ENCODE measurements at regions not wholly inside any gene's neighbourhood (a gene's known extent, or its start where the extent isn't known, plus 50 kb on each side); places are given as distances from the start of the nearest gene placed in this dataset.

DNA sequence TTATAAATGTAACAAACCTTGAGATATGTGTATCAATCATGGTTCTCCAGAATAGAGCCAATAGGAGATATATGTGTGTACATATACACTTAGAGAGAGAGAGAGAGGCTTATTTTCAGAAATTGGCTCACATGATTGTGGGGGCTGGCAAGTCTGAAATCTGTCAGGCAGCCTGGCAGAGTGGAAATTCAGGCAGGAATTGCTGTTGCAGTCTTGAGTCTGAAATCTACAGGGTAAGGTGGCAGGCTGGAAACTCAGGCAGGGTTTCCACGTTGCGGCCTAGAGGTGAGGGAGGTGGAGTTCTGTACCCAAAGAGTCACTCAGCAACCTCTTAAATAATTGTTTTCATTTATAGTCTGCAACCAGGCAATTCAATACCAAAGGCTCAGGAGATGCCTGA is 218.4 kb downstream of the B3GLCT start:
- TF ChIP-seq, protein P1, sequence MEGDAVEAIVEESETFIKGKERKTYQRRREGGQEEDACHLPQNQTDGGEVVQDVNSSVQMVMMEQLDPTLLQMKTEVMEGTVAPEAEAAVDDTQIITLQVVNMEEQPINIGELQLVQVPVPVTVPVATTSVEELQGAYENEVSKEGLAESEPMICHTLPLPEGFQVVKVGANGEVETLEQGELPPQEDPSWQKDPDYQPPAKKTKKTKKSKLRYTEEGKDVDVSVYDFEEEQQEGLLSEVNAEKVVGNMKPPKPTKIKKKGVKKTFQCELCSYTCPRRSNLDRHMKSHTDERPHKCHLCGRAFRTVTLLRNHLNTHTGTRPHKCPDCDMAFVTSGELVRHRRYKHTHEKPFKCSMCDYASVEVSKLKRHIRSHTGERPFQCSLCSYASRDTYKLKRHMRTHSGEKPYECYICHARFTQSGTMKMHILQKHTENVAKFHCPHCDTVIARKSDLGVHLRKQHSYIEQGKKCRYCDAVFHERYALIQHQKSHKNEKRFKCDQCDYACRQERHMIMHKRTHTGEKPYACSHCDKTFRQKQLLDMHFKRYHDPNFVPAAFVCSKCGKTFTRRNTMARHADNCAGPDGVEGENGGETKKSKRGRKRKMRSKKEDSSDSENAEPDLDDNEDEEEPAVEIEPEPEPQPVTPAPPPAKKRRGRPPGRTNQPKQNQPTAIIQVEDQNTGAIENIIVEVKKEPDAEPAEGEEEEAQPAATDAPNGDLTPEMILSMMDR (IDR thresholded peaks at IDR 0.05; ENCODE audit: extremely low read depth in 1 of 2, insufficient read depth in 1 of 2, low read depth in 1 of 2, low read length in 2 of 2) = no peak
- TF ChIP-seq EZH2 (IDR thresholded peaks at IDR 0.05; ENCODE audit: borderline replicate concordance, low read depth, low read length, severe bottlenecking) (no peak), POLR2AphosphoS5 (IDR thresholded peaks at IDR 0.05; ENCODE audit: insufficient read depth, low read depth, low read length) (no peak), POLR2A (IDR thresholded peaks at IDR 0.05; ENCODE audit: low read depth, low read length) (no peak), GATA2 (IDR thresholded peaks at IDR 0.05; ENCODE audit: insufficient read depth, insufficient read length, low read depth, low read length) (no peak), FOS (IDR thresholded peaks at IDR 0.05; ENCODE audit: borderline replicate concordance, insufficient read depth, low read length) (no peak), MYC (IDR thresholded peaks at IDR 0.05; ENCODE audit: low read depth, low read length) (no peak)
- TF ChIP-seq, protein P2, sequence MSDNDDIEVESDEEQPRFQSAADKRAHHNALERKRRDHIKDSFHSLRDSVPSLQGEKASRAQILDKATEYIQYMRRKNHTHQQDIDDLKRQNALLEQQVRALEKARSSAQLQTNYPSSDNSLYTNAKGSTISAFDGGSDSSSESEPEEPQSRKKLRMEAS (IDR thresholded peaks at IDR 0.05; ENCODE audit: insufficient read depth, insufficient read length) = no peak

All from endothelial cell of umbilical vein (primary cell).